ENCODE measurements at regions not wholly inside any gene's neighbourhood (a gene's known extent, or its start where the extent isn't known, plus 50 kb on each side); places are given as distances from the start of the nearest gene placed in this dataset.

GRCh38 chr18:26655525-26656430 lies 107.4 kb upstream of the KCTD1 start:
- ATAC-seq (no peak), DNase-seq (no peak)
- no peaks in the 10 kb centered on the region for H3K36me3 Mint-ChIP-seq (ENCODE audit: low read depth)
- H3K4me1 Mint-ChIP-seq = peaks cover 10% of the 10 kb centered on the region
- H3K9me3 Mint-ChIP-seq = no peaks in the 10 kb centered on the region
- H3K27me3 Mint-ChIP-seq = peaks cover 68% of the 10 kb centered on the region
- no peak overlapping the region for H3K27ac Mint-ChIP-seq
- H3K4me3 Mint-ChIP-seq = peak overlapping the region; percentile 21

DNA sequence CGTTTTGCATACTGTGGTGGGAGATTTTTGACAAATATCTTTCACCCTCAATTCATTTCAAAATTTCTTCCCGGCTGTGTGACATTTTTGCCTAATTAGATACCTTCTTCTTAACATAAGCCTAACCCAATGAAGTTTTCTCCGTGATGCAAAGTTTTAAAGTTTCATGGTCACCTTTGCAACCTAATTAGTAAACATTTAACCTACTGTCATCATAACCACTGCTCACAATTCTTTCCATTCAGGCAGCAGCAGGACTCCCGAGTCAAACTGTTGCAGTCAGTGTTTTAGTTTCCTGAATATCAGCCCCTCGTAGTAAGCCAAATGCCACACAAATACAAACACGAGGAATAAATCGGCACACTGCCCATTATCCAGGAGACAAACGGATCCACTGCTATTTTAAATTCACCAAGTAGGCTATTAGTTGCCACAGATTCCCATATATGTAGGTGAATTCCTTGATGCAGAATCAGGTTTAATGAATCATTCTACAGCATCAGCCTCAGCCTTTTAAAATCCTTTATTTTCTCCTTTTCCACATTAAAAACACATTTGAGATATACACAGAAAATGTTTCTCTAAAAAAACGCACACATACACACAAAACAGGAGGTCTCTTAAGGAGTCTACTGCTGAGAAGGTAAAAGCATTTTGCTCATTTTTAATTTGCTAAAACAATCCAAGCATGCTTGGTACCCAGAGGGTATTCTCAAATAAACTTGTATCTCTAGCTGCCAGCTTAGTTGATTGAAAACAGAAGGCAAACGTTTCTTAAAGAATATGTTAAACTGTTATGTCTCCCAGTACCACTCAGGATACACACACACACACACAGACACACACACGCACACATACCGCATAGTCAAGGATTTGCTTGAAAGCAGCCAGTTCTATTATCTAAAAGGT lies 106.5 kb upstream of the KCTD1 start:
- Mint-ChIP-seq H3K4me1 (peaks cover 10% of the 10 kb centered on the region), H3K36me3 (ENCODE audit: low read depth) (no peaks in the 10 kb centered on the region), H3K27ac (no peak overlapping the region), H3K4me3 (peak overlapping the region; percentile 21), H3K9me3 (no peaks in the 10 kb centered on the region), H3K27me3 (peaks cover 73% of the 10 kb centered on the region)
- ATAC-seq (no peak), DNase-seq (no peak)

- ATAC-seq (no peak), DNase-seq (no peak)
- Mint-ChIP-seq H3K27ac (no peak overlapping the region), H3K9me3 (no peaks in the 10 kb centered on the region), H3K27me3 (peaks cover 72% of the 10 kb centered on the region), H3K4me1 (peaks cover 10% of the 10 kb centered on the region), H3K4me3 (no peak overlapping the region), H3K36me3 (ENCODE audit: low read depth) (no peaks in the 10 kb centered on the region)
Observed at GRCh38 chr18:26653943-26654615, 105.7 kb upstream of the KCTD1 start.

GRCh38 chr18:26652501-26652900 lies 104.1 kb upstream of the KCTD1 start:
- no peak for DNase-seq
- ATAC-seq = no peak
- peaks cover 57% of the 10 kb centered on the region for H3K27me3 Mint-ChIP-seq
- no peaks in the 10 kb centered on the region for H3K9me3 Mint-ChIP-seq
- no peak overlapping the region for H3K27ac Mint-ChIP-seq
- no peaks in the 10 kb centered on the region for H3K36me3 Mint-ChIP-seq (ENCODE audit: low read depth)
- no peak overlapping the region for H3K4me3 Mint-ChIP-seq
- peaks cover 8% of the 10 kb centered on the region for H3K4me1 Mint-ChIP-seq

DNA sequence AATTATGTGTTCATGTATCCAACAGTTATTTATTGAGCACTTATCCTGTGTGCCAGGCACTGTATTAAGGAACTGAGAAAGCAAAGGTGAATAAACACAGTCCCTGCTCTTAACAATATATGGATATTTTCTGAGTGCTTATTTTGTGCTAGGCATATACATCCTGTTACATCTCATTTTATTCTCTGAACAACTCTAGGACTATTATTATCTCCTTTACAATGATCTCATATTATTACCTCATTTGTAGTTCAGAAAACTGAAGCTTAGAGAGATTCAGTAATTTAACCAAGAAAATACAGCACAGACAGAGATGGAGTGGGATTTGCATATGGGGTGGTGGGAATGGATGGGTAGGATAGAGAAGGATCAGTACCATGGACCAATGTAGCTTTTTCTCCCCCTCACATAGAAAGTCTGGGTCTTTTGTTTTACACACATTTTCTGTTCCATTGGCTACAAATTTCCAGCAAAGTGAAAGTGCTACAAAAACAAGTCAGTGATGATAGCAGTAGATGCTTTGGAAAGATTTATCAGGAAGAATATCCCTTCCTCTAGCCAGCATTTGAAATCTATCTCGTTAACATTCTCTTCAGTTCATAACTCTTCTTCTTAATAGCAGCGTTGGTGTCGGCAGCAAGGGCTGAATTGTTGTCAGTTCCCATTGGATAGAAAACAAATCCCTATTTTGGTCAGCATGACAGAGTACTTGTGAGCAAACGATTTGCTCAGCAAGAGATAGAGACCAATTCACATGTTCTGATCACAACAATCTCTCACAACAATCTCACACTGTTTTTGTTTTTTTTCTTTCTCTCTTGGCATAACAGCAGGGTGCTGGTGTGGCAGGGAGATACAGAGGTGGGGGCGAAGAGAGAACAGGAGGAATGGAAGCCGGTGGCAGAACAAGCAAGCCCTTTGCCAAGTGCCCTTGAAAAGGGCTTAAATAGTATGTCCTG lies 102.2 kb upstream of the KCTD1 start:
- no peak for DNase-seq
- H3K36me3 Mint-ChIP-seq (ENCODE audit: low read depth) = no peaks in the 10 kb centered on the region
- peaks cover 54% of the 10 kb centered on the region for H3K27me3 Mint-ChIP-seq

DNA sequence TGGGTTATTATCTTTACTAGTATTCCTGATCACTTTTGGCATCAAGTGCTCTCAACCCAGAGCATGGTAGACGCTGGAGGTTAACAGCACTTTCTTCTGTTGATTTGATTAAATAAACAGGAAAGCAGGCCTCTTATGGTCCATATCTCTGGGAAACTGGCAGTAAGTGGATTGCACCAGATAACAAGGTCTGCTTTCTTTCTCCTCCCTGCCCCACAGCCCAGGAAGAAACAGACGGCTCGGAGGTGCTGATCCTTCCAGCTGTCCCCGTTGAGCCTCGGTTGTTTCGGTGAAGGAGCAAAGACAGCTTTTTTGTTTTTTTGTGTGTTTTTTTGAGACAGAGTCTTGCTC lies 100.8 kb upstream of the KCTD1 start:
- ATAC-seq = no peak
- Mint-ChIP-seq H3K36me3 (ENCODE audit: low read depth) (no peaks in the 10 kb centered on the region), H3K9me3 (no peaks in the 10 kb centered on the region), H3K4me1 (no peaks in the 10 kb centered on the region), H3K27ac (no peak overlapping the region), H3K27me3 (peaks cover 42% of the 10 kb centered on the region), H3K4me3 (no peak overlapping the region)
- no peak for DNase-seq

More for the DNA sequence above, 102.2 kb upstream of the KCTD1 start:
- Mint-ChIP-seq H3K4me3 (no peak overlapping the region), H3K4me1 (peaks cover 2% of the 10 kb centered on the region), H3K9me3 (no peaks in the 10 kb centered on the region), H3K27ac (no peak overlapping the region)
- no peak for ATAC-seq

DNA sequence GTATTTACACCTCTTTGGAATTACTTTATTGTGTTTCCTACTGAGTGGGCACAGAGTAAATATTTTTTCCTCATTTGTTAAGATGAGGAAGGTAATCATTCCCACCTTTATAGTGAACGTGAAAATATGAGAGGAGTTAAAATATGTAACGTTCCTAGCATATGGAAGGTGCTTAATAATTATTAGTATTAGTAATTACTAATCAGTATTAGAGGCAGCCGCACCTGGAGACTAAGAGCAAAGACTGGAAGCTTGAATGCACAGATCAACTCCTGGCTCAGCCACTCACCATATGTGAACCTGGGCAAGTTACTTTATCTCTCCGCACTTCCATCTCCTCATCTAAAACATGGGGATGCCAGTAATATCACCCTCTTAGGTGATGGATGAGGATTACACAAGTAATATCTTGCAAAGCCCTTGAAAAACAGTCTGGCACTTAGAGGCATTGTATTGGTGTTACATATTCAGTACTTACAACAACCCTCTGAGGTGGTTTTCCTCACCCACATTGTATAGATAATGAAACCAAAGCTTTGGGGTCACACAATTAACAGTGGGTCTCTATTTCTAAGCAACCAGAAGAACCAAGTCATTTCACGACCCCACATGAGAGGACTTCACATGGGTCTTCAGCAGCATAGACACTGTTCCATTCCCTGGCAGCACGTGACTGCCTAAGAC lies 100.3 kb upstream of the KCTD1 start:
- Mint-ChIP-seq H3K36me3 (ENCODE audit: low read depth) (no peaks in the 10 kb centered on the region), H3K4me3 (no peak overlapping the region), H3K9me3 (no peaks in the 10 kb centered on the region), H3K4me1 (no peaks in the 10 kb centered on the region), H3K27ac (no peak overlapping the region), H3K27me3 (peaks cover 39% of the 10 kb centered on the region)
- ATAC-seq (no peak), DNase-seq (no peak)

GRCh38 chr18:26646901-26647300 lies 98.5 kb upstream of the KCTD1 start:
- H3K27me3 Mint-ChIP-seq = peaks cover 34% of the 10 kb centered on the region
- H3K27ac Mint-ChIP-seq = no peak overlapping the region
- no peaks in the 10 kb centered on the region for H3K4me1 Mint-ChIP-seq
- H3K4me3 Mint-ChIP-seq = no peak overlapping the region
- DNase-seq (no peak), ATAC-seq (peak; percentile 49)
- no peaks in the 10 kb centered on the region for H3K9me3 Mint-ChIP-seq
- H3K36me3 Mint-ChIP-seq (ENCODE audit: low read depth) = no peaks in the 10 kb centered on the region

GRCh38 chr18:26642440-26643348 lies 94.3 kb upstream of the KCTD1 start:
- Mint-ChIP-seq H3K4me3 (no peak overlapping the region), H3K27ac (no peak overlapping the region), H3K36me3 (ENCODE audit: low read depth) (no peaks in the 10 kb centered on the region), H3K9me3 (no peaks in the 10 kb centered on the region), H3K27me3 (peaks cover 11% of the 10 kb centered on the region), H3K4me1 (no peaks in the 10 kb centered on the region)
- no peak for DNase-seq
- ATAC-seq = no peak

DNA sequence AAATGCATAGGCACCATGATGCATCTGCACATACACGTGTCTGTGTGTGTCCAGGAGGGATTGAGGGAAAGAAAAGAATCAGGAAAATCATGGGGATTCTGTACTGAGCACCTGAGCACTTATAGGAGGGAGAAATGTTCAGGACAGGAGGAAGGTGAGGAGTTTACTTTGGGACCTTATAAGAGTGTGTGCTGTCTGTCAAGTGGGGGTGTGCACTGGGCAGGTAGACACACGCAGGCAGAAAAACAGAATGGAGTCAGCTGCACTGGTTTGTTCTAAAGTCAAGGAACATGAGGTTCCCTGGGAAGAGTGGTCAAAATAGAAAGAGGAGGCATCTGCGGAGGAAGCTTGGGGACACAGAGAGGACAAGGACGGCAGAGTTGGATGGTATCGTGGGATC lies 92.2 kb upstream of the KCTD1 start:
- Mint-ChIP-seq H3K27me3 (peaks cover 7% of the 10 kb centered on the region), H3K9me3 (no peaks in the 10 kb centered on the region), H3K4me3 (no peak overlapping the region), H3K36me3 (ENCODE audit: low read depth) (no peaks in the 10 kb centered on the region), H3K4me1 (no peaks in the 10 kb centered on the region), H3K27ac (no peak overlapping the region)
- DNase-seq (no peak), ATAC-seq (no peak)

DNA sequence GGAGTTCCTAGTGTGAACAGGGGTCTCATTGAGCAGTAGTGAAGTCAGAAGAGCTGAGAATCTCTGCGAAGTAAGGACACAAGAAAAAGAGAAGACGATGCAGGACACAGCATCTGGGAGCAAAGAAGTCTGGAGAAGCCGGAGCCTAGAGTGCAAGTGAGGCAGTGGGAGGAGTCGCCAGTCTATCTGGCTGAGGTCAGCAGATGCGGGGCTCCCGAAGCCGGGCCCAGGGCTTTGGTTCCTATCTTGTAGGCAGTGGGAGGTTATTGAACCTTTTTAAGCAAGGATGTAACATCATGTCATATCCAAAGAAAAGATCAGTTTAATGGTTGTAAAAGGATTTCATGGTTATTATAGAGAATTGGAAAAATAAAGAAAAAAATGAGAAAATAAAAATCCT lies 90.8 kb upstream of the KCTD1 start:
- no peak for ATAC-seq
- H3K4me3 Mint-ChIP-seq = no peak overlapping the region
- peaks cover 6% of the 10 kb centered on the region for H3K27me3 Mint-ChIP-seq
- H3K27ac Mint-ChIP-seq = no peak overlapping the region
- no peaks in the 10 kb centered on the region for H3K4me1 Mint-ChIP-seq
- no peak for DNase-seq
- no peaks in the 10 kb centered on the region for H3K36me3 Mint-ChIP-seq (ENCODE audit: low read depth)
- H3K9me3 Mint-ChIP-seq = no peaks in the 10 kb centered on the region

- H3K27me3 Mint-ChIP-seq = peaks cover 3% of the 10 kb centered on the region
- DNase-seq (no peak), ATAC-seq (no peak)
- no peaks in the 10 kb centered on the region for H3K36me3 Mint-ChIP-seq (ENCODE audit: low read depth)
- H3K27ac Mint-ChIP-seq = no peak overlapping the region
- H3K9me3 Mint-ChIP-seq = no peaks in the 10 kb centered on the region
- H3K4me3 Mint-ChIP-seq = no peak overlapping the region
- no peaks in the 10 kb centered on the region for H3K4me1 Mint-ChIP-seq
Observed at GRCh38 chr18:26637983-26638382, 89.6 kb upstream of the KCTD1 start.

All from activated naive CD8-positive, alpha-beta T cell treated with anti-CD3 and anti-CD28 coated beads, Interleukin-2, amount 50 U/mL, for 24 hours (primary cell).